CD8-positive, alpha-beta memory T cell (primary cell): ENCODE measurements at regions not wholly inside any gene's neighbourhood (a gene's known extent, or its start where the extent isn't known, plus 50 kb on each side); places are given as distances from the start of the nearest gene placed in this dataset.

Experiments
- CTCF ChIA-PET: fragments of 350-600 bp; sonication (Branson Sonifier 250); formaldehyde crosslinking; loops from one replicate; lab custom pipeline; 2021; ENCODE audit warnings: antibody characterized with exemption; lab: Charles Lee
- POLR2A ChIA-PET: fragments of 350-600 bp; sonication (Branson Sonifier 250); formaldehyde crosslinking; loops from one replicate; lab custom pipeline; 2021; ENCODE audit warnings: antibody characterized with exemption; lab: Charles Lee
- DNase-seq, 5 donors: peaks; one replicate each; pipeline versions ENCODE4 v3.0.0 to v3.0.0-alpha.2; 2020 to 2022; ENCODE audit warnings: mixed read lengths in 1 of 5
- H3K27ac ChIP-seq: one replicate; pipeline ENCODE4 v1.7.0; 2013; ENCODE audit warnings: low read depth, mild to moderate bottlenecking, low read length, moderate library complexity
- H3K27me3 ChIP-seq: 2 replicates; pipeline ENCODE4 v1.7.0; 2013; ENCODE audit warnings: low read length, mild to moderate bottlenecking; ENCODE audit not compliant: insufficient read depth, poor library complexity, severe bottlenecking
- H3K36me3 ChIP-seq: 2 replicates; pipeline ENCODE4 v1.7.0; 2013; ENCODE audit warnings: mild to moderate bottlenecking, low read length, moderate library complexity; ENCODE audit not compliant: insufficient read depth
- H3K4me1 ChIP-seq: 2 replicates; pipeline ENCODE4 v1.7.0; 2013; ENCODE audit warnings: mild to moderate bottlenecking, low read length, moderate library complexity; ENCODE audit not compliant: insufficient read depth
- H3K4me3 ChIP-seq: 2 replicates; pipeline ENCODE4 v1.7.0; 2013; ENCODE audit warnings: mild to moderate bottlenecking, low read length
- H3K9me3 ChIP-seq: 2 replicates; pipeline ENCODE4 v1.7.0; 2013; ENCODE audit warnings: mild to moderate bottlenecking, low read length
- H3K27ac Mint-ChIP-seq, 8 donors: one replicate each; pipeline ENCODE4 v1.8.0; 2020 to 2021; ENCODE audit warnings: mixed read lengths in 8 of 8, mild to moderate bottlenecking in 6 of 8, inconsistent platforms in 3 of 8, moderate library complexity in 3 of 8
- H3K27me3 Mint-ChIP-seq, 2 donors: one replicate each; pipeline ENCODE4 v1.8.0; 2020 to 2021; ENCODE audit warnings: mixed read lengths in 2 of 2, mild to moderate bottlenecking in 1 of 2, moderate library complexity in 1 of 2
- H3K36me3 Mint-ChIP-seq, 3 donors: one replicate each; pipeline ENCODE4 v1.8.0; 2020 to 2021; ENCODE audit warnings: mixed read lengths in 3 of 3, inconsistent platforms in 1 of 3, mild to moderate bottlenecking in 1 of 3
- H3K4me1 Mint-ChIP-seq, 3 donors: one replicate each; pipeline ENCODE4 v1.8.0; 2020 to 2021; ENCODE audit warnings: mixed read lengths in 3 of 3, inconsistent platforms in 1 of 3, mild to moderate bottlenecking in 1 of 3
- H3K4me3 Mint-ChIP-seq, 7 donors: one replicate each; pipeline ENCODE4 v1.8.0; 2020 to 2021; ENCODE audit warnings: mixed read lengths in 7 of 7, mild to moderate bottlenecking in 6 of 7, moderate library complexity in 4 of 7, inconsistent platforms in 2 of 7
- H3K9me3 Mint-ChIP-seq, 5 donors: one replicate each; pipeline ENCODE4 v1.8.0; 2020 to 2022; ENCODE audit warnings: mixed read lengths in 5 of 5, mild to moderate bottlenecking in 3 of 5, moderate library complexity in 2 of 5, inconsistent platforms in 1 of 5

DNA sequence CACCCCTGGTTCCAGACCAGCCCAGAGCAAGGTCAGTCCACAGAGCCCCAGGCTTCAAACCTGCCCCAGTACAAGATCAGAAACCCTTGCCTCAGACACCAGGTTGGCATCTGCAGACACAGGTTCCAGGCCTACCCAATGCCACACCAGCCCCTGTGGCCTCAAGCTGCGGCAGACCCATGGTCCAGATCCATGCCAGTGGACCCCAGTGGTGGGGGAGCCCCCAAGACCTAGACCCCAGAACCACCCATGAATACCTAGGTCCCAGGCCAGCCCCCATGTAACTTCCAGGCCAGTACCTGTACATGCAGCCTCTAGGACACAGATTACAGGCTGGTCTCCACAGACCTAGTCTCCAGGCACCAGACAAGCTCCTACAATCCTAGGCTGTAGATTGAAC lies 1019.3 kb downstream of the JRKL start:
- H3K9me3 Mint-ChIP-seq = peaks cover 14 to 42% (median 20%) of the 10 kb centered on the region in 5 donors
- H3K27ac ChIP-seq = no peak overlapping the region
- DNase-seq = no peak
- H3K27me3 ChIP-seq = no peaks in the 10 kb centered on the region
- H3K4me1 Mint-ChIP-seq = no peaks in the 10 kb centered on the region
- H3K4me3 Mint-ChIP-seq = no peak overlapping the region
- H3K27me3 Mint-ChIP-seq = no peaks in the 10 kb centered on the region
- H3K9me3 ChIP-seq = no peaks in the 10 kb centered on the region
- H3K36me3 Mint-ChIP-seq = peaks cover 0 to 2% (median 0%) of the 10 kb centered on the region in 3 donors
- no peaks in the 10 kb centered on the region for H3K4me1 ChIP-seq
- CTCF ChIA-PET = no interaction called here
- no peak overlapping the region for H3K4me3 ChIP-seq
- H3K36me3 ChIP-seq = no peaks in the 10 kb centered on the region
- POLR2A ChIA-PET = no interaction called here
- H3K27ac Mint-ChIP-seq = no peak overlapping the region

DNA sequence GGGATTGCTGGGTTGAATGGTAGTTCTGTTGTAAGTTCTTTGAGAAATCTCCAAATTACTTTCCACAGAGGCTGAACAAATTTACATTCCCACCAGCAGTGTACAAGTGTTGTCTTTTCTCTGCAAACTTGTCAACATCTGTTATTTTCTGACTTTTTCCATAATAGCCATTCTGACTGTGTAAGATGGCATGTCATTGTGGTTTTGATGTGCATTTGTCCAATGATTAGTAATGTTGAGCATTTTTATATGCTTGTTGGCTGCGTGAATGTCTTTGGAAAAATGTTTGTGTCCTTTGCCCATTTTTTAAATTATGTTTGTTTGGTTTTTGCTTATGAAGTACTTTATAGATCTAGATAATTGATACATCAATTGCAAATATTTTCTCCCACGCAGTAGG lies 1025.0 kb downstream of the JRKL start:
- Mint-ChIP-seq H3K27me3 (no peaks in the 10 kb centered on the region), H3K36me3 (no peaks in the 10 kb centered on the region), H3K4me3 (no peak overlapping the region), H3K4me1 (no peaks in the 10 kb centered on the region), H3K9me3 (peaks cover 6 to 38% (median 18%) of the 10 kb centered on the region in 5 donors), H3K27ac (no peak overlapping the region)
- no peaks in the 10 kb centered on the region for H3K36me3 ChIP-seq
- POLR2A ChIA-PET = no interaction called here
- no peak overlapping the region for H3K27ac ChIP-seq
- no peak for DNase-seq
- H3K9me3 ChIP-seq = no peaks in the 10 kb centered on the region
- H3K27me3 ChIP-seq = no peaks in the 10 kb centered on the region
- CTCF ChIA-PET = no interaction called here
- H3K4me1 ChIP-seq = no peaks in the 10 kb centered on the region
- H3K4me3 ChIP-seq = no peak overlapping the region

DNA sequence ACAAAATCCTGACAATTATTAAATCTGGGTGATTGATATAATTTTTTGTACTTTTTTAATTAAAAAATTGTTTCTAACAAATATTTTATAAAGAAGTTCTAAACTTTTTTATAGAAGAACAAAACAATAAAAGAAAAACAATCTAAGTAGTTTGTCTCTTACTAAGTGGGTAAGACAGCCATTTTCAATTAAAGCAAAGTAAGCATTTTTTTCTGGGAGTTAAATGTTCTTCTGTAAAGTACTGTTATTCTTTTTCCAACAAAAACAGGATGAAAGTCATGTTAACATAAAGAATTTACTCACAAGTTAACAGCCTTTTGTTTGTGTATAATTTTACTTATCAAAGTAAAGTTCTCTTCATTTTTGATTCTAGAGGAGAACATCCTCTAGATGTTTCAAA lies 1029.9 kb downstream of the JRKL start:
- Mint-ChIP-seq H3K4me1 (no peaks in the 10 kb centered on the region), H3K27ac (no peak overlapping the region), H3K9me3 (peaks cover 0 to 22% (median 9%) of the 10 kb centered on the region in 5 donors), H3K4me3 (no peak overlapping the region), H3K36me3 (no peaks in the 10 kb centered on the region), H3K27me3 (no peaks in the 10 kb centered on the region)
- Histone ChIP-seq H3K4me1 (no peaks in the 10 kb centered on the region), H3K27me3 (no peaks in the 10 kb centered on the region), H3K9me3 (no peaks in the 10 kb centered on the region), H3K36me3 (no peaks in the 10 kb centered on the region), H3K27ac (no peak overlapping the region), H3K4me3 (no peak overlapping the region)
- ChIA-PET CTCF (no interaction called here), POLR2A (no interaction called here)
- no peak for DNase-seq

DNA sequence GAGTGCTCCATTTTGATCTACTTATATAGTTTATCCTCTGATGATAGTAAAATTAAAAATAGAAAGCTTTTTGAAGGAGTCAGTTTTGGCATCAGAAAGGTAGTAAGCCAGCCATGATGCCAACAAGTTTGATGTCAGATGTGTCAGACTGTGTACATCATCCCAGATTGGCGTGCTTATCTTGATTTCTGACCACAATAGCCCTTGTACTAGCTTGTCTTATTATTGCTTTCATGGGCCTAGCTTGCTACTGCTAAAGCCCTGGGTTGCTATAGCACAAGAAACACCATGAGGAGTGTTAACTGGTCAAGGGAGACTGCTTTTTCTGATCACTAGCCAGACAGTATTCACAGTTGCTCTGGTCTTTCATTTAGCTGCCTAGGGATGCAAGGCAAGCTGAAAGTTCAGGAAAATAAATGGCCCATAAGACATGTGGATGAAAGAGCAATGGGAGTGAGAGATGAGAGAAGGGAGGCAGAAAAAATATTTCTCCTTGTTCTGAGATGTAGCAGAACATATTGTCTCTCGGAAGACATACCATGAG lies 1038.5 kb downstream of the JRKL start:
- DNase-seq = no peak
- Mint-ChIP-seq H3K4me3 (no peak overlapping the region), H3K4me1 (no peaks in the 10 kb centered on the region), H3K9me3 (peaks cover 1 to 16% (median 3%) of the 10 kb centered on the region in 5 donors), H3K36me3 (no peaks in the 10 kb centered on the region), H3K27me3 (no peaks in the 10 kb centered on the region), H3K27ac (no peak overlapping the region)
- Histone ChIP-seq H3K4me3 (no peak overlapping the region), H3K27me3 (no peaks in the 10 kb centered on the region), H3K27ac (no peak overlapping the region), H3K4me1 (no peaks in the 10 kb centered on the region), H3K9me3 (peaks cover 7% of the 10 kb centered on the region), H3K36me3 (no peaks in the 10 kb centered on the region)
- ChIA-PET POLR2A (no interaction called here), CTCF (no interaction called here)

DNA sequence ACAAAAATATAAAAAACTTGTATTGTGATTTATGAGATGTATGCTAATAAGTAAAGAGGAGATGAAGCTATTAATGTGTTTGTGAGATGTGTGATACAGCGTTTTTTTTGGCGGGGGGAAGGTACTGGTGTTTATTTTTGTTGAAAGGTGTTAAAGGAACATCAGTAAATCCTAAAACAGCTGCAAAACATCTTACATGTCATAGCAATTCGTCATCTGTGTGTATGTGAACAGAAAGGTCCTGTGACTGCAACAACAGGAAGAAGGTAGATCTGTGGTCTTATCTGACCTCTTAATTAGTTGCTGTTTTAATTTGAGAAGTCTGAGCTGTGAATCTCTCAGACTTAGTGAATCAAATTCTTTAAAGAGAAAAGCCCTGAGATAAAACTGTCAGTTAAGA lies 1041.1 kb downstream of the JRKL start:
- ChIA-PET CTCF (no interaction called here), POLR2A (no interaction called here)
- Histone ChIP-seq H3K27me3 (no peaks in the 10 kb centered on the region), H3K27ac (no peak overlapping the region), H3K4me3 (no peak overlapping the region), H3K36me3 (no peaks in the 10 kb centered on the region), H3K4me1 (no peaks in the 10 kb centered on the region), H3K9me3 (peaks cover 7% of the 10 kb centered on the region)
- Mint-ChIP-seq H3K4me1 (no peaks in the 10 kb centered on the region), H3K9me3 (peaks cover 0 to 33% (median 3%) of the 10 kb centered on the region in 5 donors), H3K4me3 (no peak overlapping the region), H3K27me3 (no peaks in the 10 kb centered on the region), H3K27ac (no peak overlapping the region), H3K36me3 (no peaks in the 10 kb centered on the region)
- DNase-seq = no peak

DNA sequence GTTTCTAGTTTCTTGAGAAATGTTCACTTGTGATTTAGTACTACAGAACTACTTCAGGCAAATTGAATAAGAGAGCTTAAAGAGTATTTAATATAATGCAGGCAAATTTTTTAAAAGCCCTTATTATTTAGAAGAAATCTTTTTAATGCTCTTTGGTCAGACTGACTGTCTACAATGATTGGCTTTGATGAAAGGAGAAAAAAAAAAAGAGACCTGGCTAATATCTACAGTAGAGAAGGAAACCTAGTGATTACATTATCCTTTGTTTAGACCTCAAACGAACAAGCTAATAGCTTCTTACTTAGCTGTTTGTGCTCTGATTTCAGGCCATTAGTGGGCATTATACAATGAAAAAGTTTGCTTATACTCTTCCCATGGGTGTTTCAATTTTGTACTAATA lies 1043.1 kb downstream of the JRKL start:
- Histone ChIP-seq H3K4me3 (no peak overlapping the region), H3K36me3 (no peaks in the 10 kb centered on the region), H3K27ac (no peak overlapping the region), H3K4me1 (no peaks in the 10 kb centered on the region), H3K27me3 (no peaks in the 10 kb centered on the region), H3K9me3 (peaks cover 5% of the 10 kb centered on the region)
- Mint-ChIP-seq H3K27ac (no peak overlapping the region), H3K4me3 (no peak overlapping the region), H3K36me3 (no peaks in the 10 kb centered on the region), H3K4me1 (no peaks in the 10 kb centered on the region), H3K9me3 (peaks cover 1 to 41% (median 3%) of the 10 kb centered on the region in 5 donors), H3K27me3 (no peaks in the 10 kb centered on the region)
- ChIA-PET CTCF (no interaction called here), POLR2A (no interaction called here)
- no peak for DNase-seq

DNA sequence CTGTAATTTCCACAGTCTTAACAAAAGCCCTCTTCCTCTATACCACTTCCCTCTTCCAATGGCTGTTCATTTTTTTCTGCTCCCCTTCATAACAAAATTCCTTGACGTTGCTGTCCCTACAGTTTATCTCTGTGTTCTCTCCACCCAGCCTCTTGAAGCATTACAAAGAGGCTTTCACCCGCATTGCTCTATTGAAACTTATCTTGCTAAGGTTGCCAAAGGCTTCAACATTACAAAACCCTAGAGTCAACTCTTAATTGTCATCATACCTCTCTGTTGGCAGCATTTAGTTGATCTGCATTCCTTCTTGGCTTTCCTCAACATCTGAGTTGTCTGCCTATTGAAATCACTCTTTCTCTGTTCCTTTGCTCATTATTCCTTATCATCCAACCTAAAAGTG lies 1055.7 kb downstream of the JRKL start:
- no peak overlapping the region for H3K27ac ChIP-seq
- CTCF ChIA-PET = no interaction called here
- no peaks in the 10 kb centered on the region for H3K9me3 ChIP-seq
- Mint-ChIP-seq H3K4me1 (no peaks in the 10 kb centered on the region), H3K4me3 (no peak overlapping the region), H3K9me3 (peaks cover 4 to 30% (median 9%) of the 10 kb centered on the region in 5 donors), H3K27ac (no peak overlapping the region), H3K36me3 (no peaks in the 10 kb centered on the region), H3K27me3 (no peaks in the 10 kb centered on the region)
- no peaks in the 10 kb centered on the region for H3K27me3 ChIP-seq
- no peaks in the 10 kb centered on the region for H3K36me3 ChIP-seq
- H3K4me3 ChIP-seq = no peak overlapping the region
- H3K4me1 ChIP-seq = no peaks in the 10 kb centered on the region
- POLR2A ChIA-PET = no interaction called here
- no peak for DNase-seq

DNA sequence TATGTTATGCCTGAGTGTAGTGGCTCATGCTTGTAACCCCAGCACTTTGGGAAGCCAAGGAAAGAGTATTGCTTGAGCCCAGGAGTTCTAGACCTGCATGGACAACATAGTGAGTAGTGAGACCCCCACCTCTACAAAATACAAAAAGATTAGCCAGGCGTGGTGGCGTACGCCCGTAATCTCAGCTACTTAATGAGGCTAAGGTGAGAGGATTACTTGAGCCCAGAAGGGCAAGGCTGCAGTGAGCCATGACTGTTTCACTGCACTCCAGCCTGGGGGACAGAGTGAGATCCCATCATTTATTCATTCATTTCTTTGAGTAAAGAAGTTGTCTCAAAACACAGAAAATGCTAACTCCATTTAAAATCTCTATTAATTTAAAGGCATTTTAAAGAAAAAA lies 1061.6 kb downstream of the JRKL start:
- Mint-ChIP-seq H3K4me3 (no peak overlapping the region), H3K27me3 (no peaks in the 10 kb centered on the region), H3K36me3 (no peaks in the 10 kb centered on the region), H3K27ac (no peak overlapping the region), H3K9me3 (peaks cover 2 to 27% (median 7%) of the 10 kb centered on the region in 5 donors), H3K4me1 (no peaks in the 10 kb centered on the region)
- Histone ChIP-seq H3K4me1 (no peaks in the 10 kb centered on the region), H3K27me3 (no peaks in the 10 kb centered on the region), H3K4me3 (no peak overlapping the region), H3K27ac (no peak overlapping the region), H3K9me3 (no peaks in the 10 kb centered on the region), H3K36me3 (no peaks in the 10 kb centered on the region)
- POLR2A ChIA-PET = no interaction called here
- DNase-seq = no peak
- CTCF ChIA-PET = no interaction called here

DNA sequence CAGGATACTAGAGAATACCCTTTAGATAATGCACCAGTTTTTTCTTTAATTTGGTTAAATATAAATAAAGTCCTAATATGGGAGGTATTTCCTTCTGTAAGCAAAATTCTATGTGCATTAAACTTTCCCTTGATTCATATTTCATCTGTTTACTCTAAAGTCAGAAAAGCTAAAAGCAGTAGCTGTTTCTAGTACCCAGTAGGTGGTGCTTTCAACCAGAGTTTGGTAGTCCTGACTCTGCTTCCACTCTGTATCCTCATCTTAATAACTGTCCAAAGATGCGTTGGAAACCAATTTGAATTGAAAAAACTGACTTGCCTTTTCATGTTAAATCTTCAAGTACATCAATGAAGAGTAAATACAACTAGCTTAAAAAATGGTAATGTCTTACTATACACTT lies 1065.2 kb downstream of the JRKL start:
- Mint-ChIP-seq H3K4me1 (no peaks in the 10 kb centered on the region), H3K36me3 (no peaks in the 10 kb centered on the region), H3K27me3 (no peaks in the 10 kb centered on the region), H3K27ac (no peak overlapping the region), H3K9me3 (peaks cover 0 to 42% (median 9%) of the 10 kb centered on the region in 5 donors), H3K4me3 (no peak overlapping the region)
- Histone ChIP-seq H3K36me3 (no peaks in the 10 kb centered on the region), H3K27ac (no peak overlapping the region), H3K4me3 (no peak overlapping the region), H3K4me1 (no peaks in the 10 kb centered on the region), H3K27me3 (no peaks in the 10 kb centered on the region), H3K9me3 (no peaks in the 10 kb centered on the region)
- ChIA-PET CTCF (no interaction called here), POLR2A (no interaction called here)
- no peak for DNase-seq
